Tibial artery (tissue), 4 donors: ENCODE measurements at regions not wholly inside any gene's neighbourhood (a gene's known extent, or its start where the extent isn't known, plus 50 kb on each side); places are given as distances from the start of the nearest gene placed in this dataset.

ENCODE experiments used
- DNase-seq, 2 donors: peaks; one replicate each; pipeline ENCODE4 v3.0.0-alpha.2; 2019
- H3K27ac ChIP-seq, 2 donors: fragments of 200-600 bp; sonication (generic) in 1 of 2; 1 replicate in 1 of 2; 2 replicates in 1 of 2; pipeline ENCODE4 v1.5.1; 2018 to 2019; ENCODE audit warnings: mild to moderate bottlenecking in 1 of 2
- H3K27me3 ChIP-seq, 2 donors: fragments of 200-600 bp; sonication (generic) in 1 of 2; one replicate each; pipeline versions ENCODE4 v1.5.1 to v1.6.0; 2016 to 2019
- H3K36me3 ChIP-seq, 3 donors: fragments of 200-600 bp; sonication (generic) in 2 of 3; one replicate each; pipeline ENCODE4 v1.5.1; 2016 to 2019; ENCODE audit warnings: mild to moderate bottlenecking in 2 of 3
- H3K4me1 ChIP-seq, 4 donors: fragments of 200-600 bp; sonication (generic) in 2 of 4; 1 replicate in 3 of 4; 2 replicates in 1 of 4; pipeline ENCODE4 v1.5.1; 2016 to 2019
- H3K4me3 ChIP-seq, 2 donors: fragments of 200-600 bp; sonication (generic) in 1 of 2; 1 replicate in 1 of 2; 2 replicates in 1 of 2; pipeline ENCODE4 v1.5.1; 2018 to 2019; ENCODE audit warnings: mild to moderate bottlenecking in 2 of 2
- H3K9me3 ChIP-seq, 3 donors: fragments of 200-600 bp; sonication (generic) in 1 of 3; one replicate each; pipeline ENCODE4 v1.5.1; 2016 to 2019
- CTCF ChIP-seq, 2 experiments: fragments of 200-600 bp in 1 of 2; fragments of 450-650 bp in 1 of 2; IDR thresholded peaks; one replicate each; pipeline ENCODE4 v1.5.1; 2017 to 2019; ENCODE audit warnings: antibody characterized with exemption in 2 of 2, mild to moderate bottlenecking in 1 of 2, moderate library complexity in 1 of 2
- intact Hi-C: fragments of 100-400 bp; cut with DNase I; formaldehyde crosslinking; loops from one replicate; pipeline ENCODE4 v1.15.0; 2023; ENCODE audit warnings: low total_unique reads

- DNase-seq = no peak
- no peaks in the 10 kb centered on the region for H3K9me3 ChIP-seq
- no peak overlapping the region for H3K27ac ChIP-seq
- H3K4me3 ChIP-seq = no peak overlapping the region
- H3K36me3 ChIP-seq = no peaks in the 10 kb centered on the region
- no peak for TF ChIP-seq CTCF (IDR thresholded peaks at IDR 0.05)
- intact Hi-C loops = no loop called here
- H3K27me3 ChIP-seq = no peaks in the 10 kb centered on the region
- H3K4me1 ChIP-seq = no peaks in the 10 kb centered on the region
These were observed 936.2 kb upstream of the LCORL start for GRCh38 chr4:18957716-18958115.

GRCh38 chr4:18954538-18954937 is 933.0 kb upstream of the LCORL start:
- Histone ChIP-seq H3K27me3 (no peaks in the 10 kb centered on the region), H3K9me3 (no peaks in the 10 kb centered on the region), H3K27ac (no peak overlapping the region), H3K4me3 (no peak overlapping the region), H3K4me1 (no peaks in the 10 kb centered on the region), H3K36me3 (no peaks in the 10 kb centered on the region)
- TF ChIP-seq CTCF (IDR thresholded peaks at IDR 0.05) = no peak
- no peak for DNase-seq
- intact Hi-C loops = no loop called here

GRCh38 chr4:18953613-18954012 is 932.1 kb upstream of the LCORL start:
- H3K27ac ChIP-seq = no peak overlapping the region
- no peak for TF ChIP-seq CTCF (IDR thresholded peaks at IDR 0.05)
- no peaks in the 10 kb centered on the region for H3K9me3 ChIP-seq
- no peaks in the 10 kb centered on the region for H3K36me3 ChIP-seq
- no peak for DNase-seq
- intact Hi-C loops = no loop called here
- no peaks in the 10 kb centered on the region for H3K27me3 ChIP-seq
- no peaks in the 10 kb centered on the region for H3K4me1 ChIP-seq
- no peak overlapping the region for H3K4me3 ChIP-seq

- no peaks in the 10 kb centered on the region for H3K9me3 ChIP-seq
- H3K36me3 ChIP-seq = no peaks in the 10 kb centered on the region
- no peaks in the 10 kb centered on the region for H3K4me1 ChIP-seq
- no peak for TF ChIP-seq CTCF (IDR thresholded peaks at IDR 0.05)
- no peaks in the 10 kb centered on the region for H3K27me3 ChIP-seq
- no peak overlapping the region for H3K4me3 ChIP-seq
- no peak for DNase-seq
- intact Hi-C loops = no loop called here
- H3K27ac ChIP-seq = no peak overlapping the region
These were observed 923.9 kb upstream of the LCORL start for GRCh38 chr4:18945464-18945863.

- H3K4me1 ChIP-seq = no peaks in the 10 kb centered on the region
- TF ChIP-seq CTCF (IDR thresholded peaks at IDR 0.05) = no peak
- H3K27ac ChIP-seq = no peak overlapping the region
- no peak overlapping the region for H3K4me3 ChIP-seq
- H3K9me3 ChIP-seq = no peaks in the 10 kb centered on the region
- intact Hi-C loops = no loop called here
- H3K27me3 ChIP-seq = no peaks in the 10 kb centered on the region
- DNase-seq = no peak
- no peaks in the 10 kb centered on the region for H3K36me3 ChIP-seq
These were observed 921.3 kb upstream of the LCORL start for GRCh38 chr4:18942874-18943273.
